ENCODE measurements at regions not wholly inside any gene's neighbourhood (a gene's known extent, or its start where the extent isn't known, plus 50 kb on each side); places are given as distances from the start of the nearest gene placed in this dataset.

DNA sequence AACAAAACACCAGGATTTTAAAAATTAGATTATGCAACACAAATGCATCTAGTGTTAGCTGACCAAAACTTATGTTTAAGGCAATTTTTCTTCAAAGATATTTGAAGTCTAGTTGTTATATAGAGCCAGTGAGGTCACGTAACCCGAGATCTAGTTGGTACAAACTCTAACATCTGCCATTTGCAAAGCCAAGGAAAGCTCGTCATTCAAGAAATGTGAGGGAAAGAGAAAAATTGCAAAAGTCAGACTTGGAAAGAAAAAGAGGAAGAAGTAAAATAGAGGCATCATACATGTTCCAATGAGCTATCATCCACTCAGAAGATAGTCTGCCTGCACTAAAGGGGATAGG, 293.4 kb upstream of the PUM3 start:
- Histone ChIP-seq H3K4me3 (ENCODE audit: low read depth in 2 of 2, low read length in 1 of 2) (no peak overlapping the region), H3K4me1 (ENCODE audit: control insufficient read depth in 1 of 2, insufficient read depth in 2 of 2, low read depth in 1 of 2, low read length in 1 of 2) (no peaks in the 10 kb centered on the region), H4K20me1 (ENCODE audit: insufficient read depth) (no peaks in the 10 kb centered on the region), H3K79me2 (ENCODE audit: insufficient read depth) (no peaks in the 10 kb centered on the region), H3K9ac (no peak overlapping the region), H3K36me3 (replicated peaks in 1 of 2; ENCODE audit: control insufficient read depth in 1 of 2, insufficient read depth in 2 of 2, low read length in 1 of 2) (no peaks in the 10 kb centered on the region), H3K27ac (ENCODE audit: low read depth in 2 of 2, low read length in 1 of 2) (no peak overlapping the region), H3F3A (replicated peaks; ENCODE audit: insufficient read depth) (no peaks in the 10 kb centered on the region), H3K9me3 (no peaks in the 10 kb centered on the region), H3K4me2 (no peak overlapping the region), H2AFZ (ENCODE audit: low read depth) (no peak overlapping the region), H3K27me3 (ENCODE audit: insufficient read depth) (no peaks in the 10 kb centered on the region; the same call in 1 of the 2 replicates), H3K9me2 (no peaks in the 10 kb centered on the region)
- 0 out of 2 replicates have a peak, but pooled peaks have one; percentile 0 for TF ChIP-seq TCF12 (IDR thresholded peaks at IDR 0.05)
- TF ChIP-seq, protein P1, sequence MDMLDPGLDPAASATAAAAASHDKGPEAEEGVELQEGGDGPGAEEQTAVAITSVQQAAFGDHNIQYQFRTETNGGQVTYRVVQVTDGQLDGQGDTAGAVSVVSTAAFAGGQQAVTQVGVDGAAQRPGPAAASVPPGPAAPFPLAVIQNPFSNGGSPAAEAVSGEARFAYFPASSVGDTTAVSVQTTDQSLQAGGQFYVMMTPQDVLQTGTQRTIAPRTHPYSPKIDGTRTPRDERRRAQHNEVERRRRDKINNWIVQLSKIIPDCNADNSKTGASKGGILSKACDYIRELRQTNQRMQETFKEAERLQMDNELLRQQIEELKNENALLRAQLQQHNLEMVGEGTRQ (IDR thresholded peaks at IDR 0.05; ENCODE audit: borderline replicate concordance, low read depth, low read length): no peak
- ChIA-PET POLR2A (no interaction called here), CTCF (no interaction called here)
- WGBS (ENCODE audit: low lambda C conversion rate): 27% methylated on average over 3 of the region's 3 CpGs
- no peak for DNase-seq

DNA sequence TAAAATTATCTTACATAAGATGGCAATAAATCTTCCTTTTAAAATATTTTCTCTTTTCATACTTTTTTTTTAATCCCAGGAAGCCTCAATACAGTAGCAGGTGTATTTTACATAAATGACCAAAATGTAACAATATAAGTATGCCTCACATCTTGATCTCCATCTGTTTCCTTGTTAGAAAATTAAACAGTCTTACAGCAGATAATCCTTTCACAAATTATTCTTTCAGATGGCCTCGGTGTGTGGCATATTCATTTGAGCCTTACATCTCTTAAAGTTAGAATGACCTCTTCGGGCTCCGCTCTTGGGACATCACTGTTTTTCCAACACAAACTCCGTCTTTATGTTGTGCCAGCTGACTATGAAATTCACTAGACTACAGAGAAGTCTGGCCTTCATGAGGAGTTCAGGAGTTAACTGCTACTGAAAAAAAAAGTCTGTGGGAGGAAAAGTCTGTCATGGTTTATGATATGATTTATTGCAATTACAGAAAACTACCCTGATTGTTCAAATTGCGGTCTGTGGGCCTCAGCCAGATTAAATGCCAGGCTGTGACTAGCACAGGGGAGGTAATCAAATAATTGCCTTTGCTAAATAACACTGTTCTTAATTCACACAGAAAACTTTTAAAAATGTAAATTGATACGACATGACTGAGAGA, 292.9 kb upstream of the PUM3 start:
- H3K27me3 ChIP-seq (ENCODE audit: insufficient read depth): no peaks in the 10 kb centered on the region; the same call in 1 of the 2 replicates
- ChIA-PET POLR2A (no interaction called here), CTCF (no interaction called here)
- H3K36me3 ChIP-seq (replicated peaks in 1 of 2; ENCODE audit: control insufficient read depth in 1 of 2, insufficient read depth in 2 of 2, low read length in 1 of 2): no peaks in the 10 kb centered on the region
- 27% methylated on average over 6 of the region's 6 CpGs for WGBS (ENCODE audit: low lambda C conversion rate)
- DNase-seq: no peak
- no peak overlapping the region for H3K27ac ChIP-seq (ENCODE audit: low read depth in 2 of 2, low read length in 1 of 2)
- no peaks in the 10 kb centered on the region for H3F3A ChIP-seq (replicated peaks; ENCODE audit: insufficient read depth)
- no peak overlapping the region for H2AFZ ChIP-seq (ENCODE audit: low read depth)
- H4K20me1 ChIP-seq (ENCODE audit: insufficient read depth): no peaks in the 10 kb centered on the region
- no peaks in the 10 kb centered on the region for H3K9me3 ChIP-seq
- TF ChIP-seq, protein P2, sequence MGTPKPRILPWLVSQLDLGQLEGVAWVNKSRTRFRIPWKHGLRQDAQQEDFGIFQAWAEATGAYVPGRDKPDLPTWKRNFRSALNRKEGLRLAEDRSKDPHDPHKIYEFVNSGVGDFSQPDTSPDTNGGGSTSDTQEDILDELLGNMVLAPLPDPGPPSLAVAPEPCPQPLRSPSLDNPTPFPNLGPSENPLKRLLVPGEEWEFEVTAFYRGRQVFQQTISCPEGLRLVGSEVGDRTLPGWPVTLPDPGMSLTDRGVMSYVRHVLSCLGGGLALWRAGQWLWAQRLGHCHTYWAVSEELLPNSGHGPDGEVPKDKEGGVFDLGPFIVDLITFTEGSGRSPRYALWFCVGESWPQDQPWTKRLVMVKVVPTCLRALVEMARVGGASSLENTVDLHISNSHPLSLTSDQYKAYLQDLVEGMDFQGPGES (IDR thresholded peaks at IDR 0.05; ENCODE audit: low read depth, low read length): no peak
- TF ChIP-seq TAF1 (IDR thresholded peaks at IDR 0.05; ENCODE audit: borderline replicate concordance, low read depth, low read length): no peak
- TF ChIP-seq RXRA (IDR thresholded peaks at IDR 0.05; ENCODE audit: borderline replicate concordance, low read depth): no peak
- TF ChIP-seq, protein P3, sequence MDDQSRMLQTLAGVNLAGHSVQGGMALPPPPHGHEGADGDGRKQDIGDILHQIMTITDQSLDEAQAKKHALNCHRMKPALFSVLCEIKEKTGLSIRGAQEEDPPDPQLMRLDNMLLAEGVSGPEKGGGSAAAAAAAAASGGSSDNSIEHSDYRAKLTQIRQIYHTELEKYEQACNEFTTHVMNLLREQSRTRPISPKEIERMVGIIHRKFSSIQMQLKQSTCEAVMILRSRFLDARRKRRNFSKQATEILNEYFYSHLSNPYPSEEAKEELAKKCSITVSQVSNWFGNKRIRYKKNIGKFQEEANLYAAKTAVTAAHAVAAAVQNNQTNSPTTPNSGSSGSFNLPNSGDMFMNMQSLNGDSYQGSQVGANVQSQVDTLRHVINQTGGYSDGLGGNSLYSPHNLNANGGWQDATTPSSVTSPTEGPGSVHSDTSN (IDR thresholded peaks at IDR 0.05): peak; percentile 37; the same call in 1 of the 2 replicates
- TF ChIP-seq TCF12 (IDR thresholded peaks at IDR 0.05): 0 out of 2 replicates have a peak, but pooled peaks have one; percentile 16
- no peak overlapping the region for H3K9ac ChIP-seq
- no peaks in the 10 kb centered on the region for H3K4me1 ChIP-seq (ENCODE audit: control insufficient read depth in 1 of 2, insufficient read depth in 2 of 2, low read depth in 1 of 2, low read length in 1 of 2)
- no peaks in the 10 kb centered on the region for H3K79me2 ChIP-seq (ENCODE audit: insufficient read depth)
- H3K4me2 ChIP-seq: no peak overlapping the region
- H3K9me2 ChIP-seq: no peaks in the 10 kb centered on the region
- H3K4me3 ChIP-seq (ENCODE audit: low read depth in 2 of 2, low read length in 1 of 2): no peak overlapping the region

DNA sequence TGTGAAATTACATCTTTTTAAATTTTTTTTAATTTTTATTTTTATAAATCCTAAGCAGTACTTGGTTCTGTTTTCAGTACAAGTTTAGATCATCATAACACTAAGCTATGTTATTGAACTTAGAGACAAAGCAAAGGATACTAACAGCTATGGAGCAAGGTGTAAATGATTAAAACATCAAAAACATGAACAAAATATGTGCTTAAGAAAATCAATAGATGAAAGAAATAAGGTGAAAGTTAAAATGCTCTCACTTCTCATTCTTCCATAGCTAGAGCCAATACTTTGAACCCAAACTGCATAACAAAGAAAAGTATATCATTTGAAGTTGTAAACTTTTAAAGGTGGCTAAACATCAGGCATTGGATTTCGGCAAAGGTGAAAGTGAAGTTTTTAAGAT, 292.3 kb upstream of the PUM3 start:
- Histone ChIP-seq H4K20me1 (ENCODE audit: insufficient read depth) (no peaks in the 10 kb centered on the region), H3K4me3 (ENCODE audit: low read depth in 2 of 2, low read length in 1 of 2) (no peak overlapping the region), H3K27ac (ENCODE audit: low read depth in 2 of 2, low read length in 1 of 2) (no peak overlapping the region), H3K4me1 (ENCODE audit: control insufficient read depth in 1 of 2, insufficient read depth in 2 of 2, low read depth in 1 of 2, low read length in 1 of 2) (no peaks in the 10 kb centered on the region), H3K4me2 (no peak overlapping the region), H3K9me2 (no peaks in the 10 kb centered on the region), H3K9me3 (no peaks in the 10 kb centered on the region), H3K9ac (no peak overlapping the region), H3K36me3 (replicated peaks in 1 of 2; ENCODE audit: control insufficient read depth in 1 of 2, insufficient read depth in 2 of 2, low read length in 1 of 2) (no peaks in the 10 kb centered on the region), H2AFZ (ENCODE audit: low read depth) (no peak overlapping the region), H3K27me3 (ENCODE audit: insufficient read depth) (no peaks in the 10 kb centered on the region; the same call in 1 of the 2 replicates), H3F3A (replicated peaks; ENCODE audit: insufficient read depth) (no peaks in the 10 kb centered on the region), H3K79me2 (ENCODE audit: insufficient read depth) (no peaks in the 10 kb centered on the region)
- no peak for TF ChIP-seq TAF1 (IDR thresholded peaks at IDR 0.05; ENCODE audit: borderline replicate concordance, low read depth, low read length)
- TF ChIP-seq CHD2 (IDR thresholded peaks at IDR 0.05; ENCODE audit: low read length, partially characterized antibody): no peak
- no peak for TF ChIP-seq RFX5 (IDR thresholded peaks at IDR 0.05; ENCODE audit: low read length)
- no peak for TF ChIP-seq NFIC (IDR thresholded peaks at IDR 0.05; ENCODE audit: borderline replicate concordance)
- TF ChIP-seq SMC3 (IDR thresholded peaks at IDR 0.05; ENCODE audit: low read depth, low read length): no peak
- TF ChIP-seq POLR2AphosphoS5 (IDR thresholded peaks at IDR 0.05; ENCODE audit: low read depth, low read length): no peak
- no peak for TF ChIP-seq JUND (IDR thresholded peaks at IDR 0.05)
- DNase-seq: no peak
- CTCF ChIA-PET: no interaction called here
- WGBS (ENCODE audit: low lambda C conversion rate): 70% methylated on average over 1 of the region's 1 CpG
- POLR2A ChIA-PET: no interaction called here

Data from SK-N-SH (cell line).